HFF-Myc (cell line): ENCODE measurements at regions not wholly inside any gene's neighbourhood (a gene's known extent, or its start where the extent isn't known, plus 50 kb on each side); places are given as distances from the start of the nearest gene placed in this dataset.

Source experiments
- DNase-seq: peaks from one replicate; pipeline ENCODE4 v3.0.0-alpha.2; 2011; ENCODE audit warnings: low read depth; ENCODE audit errors: extremely low read depth
- H3K4me3 ChIP-seq: replicated peaks from 2 replicates; pipeline ENCODE4 v1.5.1; 2011; ENCODE audit warnings: low read depth, mild to moderate bottlenecking, control low read depth, low read length
- TF ChIP-seq, protein P1 (sequence below): IDR thresholded peaks from 2 replicates; pipeline ENCODE4 v1.5.1; 2012; ENCODE audit warnings: mild to moderate bottlenecking, low read depth, low read length, control low read depth; ENCODE audit errors: missing control alignments

DNA sequence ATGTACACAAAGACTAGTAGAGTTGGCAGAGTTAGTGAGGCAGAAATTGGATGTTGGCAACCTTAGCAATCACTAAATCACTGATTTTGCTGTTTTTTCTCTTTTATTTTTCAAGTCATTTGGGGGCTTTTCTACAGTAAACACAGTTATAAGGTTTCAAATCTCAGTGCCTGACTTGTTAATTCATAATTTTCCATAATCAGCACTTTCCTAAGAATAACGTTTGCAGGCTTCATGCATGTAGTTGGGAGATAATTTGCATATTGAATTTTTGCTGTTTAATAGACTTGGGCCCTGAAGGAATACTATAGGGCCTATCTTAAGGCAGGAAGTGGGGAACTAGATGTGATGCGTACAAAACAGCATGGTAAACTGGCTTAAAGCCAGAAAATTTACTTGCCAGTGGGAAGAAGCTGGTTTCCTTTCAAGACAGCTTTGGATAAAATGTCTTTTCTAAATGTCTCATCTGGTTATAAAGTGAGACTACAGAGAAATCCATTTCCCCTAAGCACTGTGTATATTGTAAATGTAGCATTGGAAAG lies 127.2 kb upstream of the SMIM21 start:
- TF ChIP-seq, protein P1, sequence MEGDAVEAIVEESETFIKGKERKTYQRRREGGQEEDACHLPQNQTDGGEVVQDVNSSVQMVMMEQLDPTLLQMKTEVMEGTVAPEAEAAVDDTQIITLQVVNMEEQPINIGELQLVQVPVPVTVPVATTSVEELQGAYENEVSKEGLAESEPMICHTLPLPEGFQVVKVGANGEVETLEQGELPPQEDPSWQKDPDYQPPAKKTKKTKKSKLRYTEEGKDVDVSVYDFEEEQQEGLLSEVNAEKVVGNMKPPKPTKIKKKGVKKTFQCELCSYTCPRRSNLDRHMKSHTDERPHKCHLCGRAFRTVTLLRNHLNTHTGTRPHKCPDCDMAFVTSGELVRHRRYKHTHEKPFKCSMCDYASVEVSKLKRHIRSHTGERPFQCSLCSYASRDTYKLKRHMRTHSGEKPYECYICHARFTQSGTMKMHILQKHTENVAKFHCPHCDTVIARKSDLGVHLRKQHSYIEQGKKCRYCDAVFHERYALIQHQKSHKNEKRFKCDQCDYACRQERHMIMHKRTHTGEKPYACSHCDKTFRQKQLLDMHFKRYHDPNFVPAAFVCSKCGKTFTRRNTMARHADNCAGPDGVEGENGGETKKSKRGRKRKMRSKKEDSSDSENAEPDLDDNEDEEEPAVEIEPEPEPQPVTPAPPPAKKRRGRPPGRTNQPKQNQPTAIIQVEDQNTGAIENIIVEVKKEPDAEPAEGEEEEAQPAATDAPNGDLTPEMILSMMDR: no peak
- no peak for DNase-seq
- H3K4me3 ChIP-seq: no peak overlapping the region

DNA sequence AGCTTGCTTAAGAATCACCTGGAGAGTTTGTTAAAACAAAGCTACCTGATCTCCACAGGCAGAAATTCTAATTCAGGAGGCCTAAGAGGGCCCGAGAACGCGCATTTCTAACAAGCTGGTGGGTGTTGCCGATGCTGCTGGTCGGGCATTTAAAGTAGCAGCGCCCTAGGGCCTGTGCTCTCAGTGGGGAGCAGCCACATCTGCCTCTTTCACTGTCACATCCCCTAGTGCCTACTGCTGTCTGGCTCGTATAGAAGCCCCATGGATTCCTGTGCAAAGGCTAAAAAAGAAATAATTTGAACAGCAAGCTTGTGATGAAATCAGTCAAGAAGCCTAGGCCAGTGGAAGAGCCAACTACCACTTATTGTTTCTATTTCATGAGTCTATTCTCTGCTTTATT lies 126.7 kb upstream of the SMIM21 start:
- TF ChIP-seq, protein P1: no peak
- DNase-seq: no peak
- H3K4me3 ChIP-seq: no peak overlapping the region

DNA sequence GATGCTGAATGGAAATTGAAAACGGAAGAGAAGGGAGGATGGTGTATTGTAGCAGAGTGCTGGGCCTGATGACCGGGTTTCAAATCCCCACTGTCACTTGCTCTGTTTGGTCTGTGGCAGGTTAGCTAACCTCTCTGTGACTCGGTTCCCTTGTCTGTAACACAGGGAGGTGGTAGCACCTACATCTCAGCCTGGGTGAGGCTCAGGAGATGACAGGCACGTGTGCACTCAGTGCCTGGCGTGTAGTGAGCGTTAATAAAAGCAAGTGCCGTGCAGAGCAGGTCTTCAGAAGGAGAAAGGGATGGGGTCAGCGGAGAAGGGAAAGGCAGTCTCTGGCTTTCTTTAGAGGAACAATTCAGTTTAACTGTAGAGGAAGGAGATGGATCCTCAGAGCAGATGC lies 125.5 kb upstream of the SMIM21 start:
- no peak for DNase-seq
- TF ChIP-seq, protein P1: no peak

DNA sequence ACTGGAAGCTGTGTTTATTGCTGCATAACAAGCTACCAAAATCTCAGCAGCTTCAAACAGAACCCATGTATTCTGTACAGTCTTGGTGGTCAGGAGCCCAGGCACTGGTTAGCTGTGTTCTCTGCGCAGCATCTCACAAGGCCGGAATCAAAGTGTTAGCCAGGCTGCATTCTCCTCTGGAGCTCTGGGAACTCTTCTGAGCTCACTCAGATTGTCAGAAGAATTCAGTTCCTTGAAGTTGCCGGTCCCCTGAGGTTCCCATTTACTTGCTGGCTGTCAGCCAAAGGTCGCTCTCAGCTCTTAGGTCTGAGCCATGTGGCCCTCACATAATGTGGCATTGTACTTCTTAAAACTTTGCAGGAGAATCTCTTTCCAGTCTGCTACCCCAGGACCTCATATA lies 123.6 kb upstream of the SMIM21 start:
- no peak for DNase-seq
- TF ChIP-seq, protein P1: no peak

More for the DNA sequence above, 125.5 kb upstream of the SMIM21 start:
- no peak overlapping the region for H3K4me3 ChIP-seq

DNA sequence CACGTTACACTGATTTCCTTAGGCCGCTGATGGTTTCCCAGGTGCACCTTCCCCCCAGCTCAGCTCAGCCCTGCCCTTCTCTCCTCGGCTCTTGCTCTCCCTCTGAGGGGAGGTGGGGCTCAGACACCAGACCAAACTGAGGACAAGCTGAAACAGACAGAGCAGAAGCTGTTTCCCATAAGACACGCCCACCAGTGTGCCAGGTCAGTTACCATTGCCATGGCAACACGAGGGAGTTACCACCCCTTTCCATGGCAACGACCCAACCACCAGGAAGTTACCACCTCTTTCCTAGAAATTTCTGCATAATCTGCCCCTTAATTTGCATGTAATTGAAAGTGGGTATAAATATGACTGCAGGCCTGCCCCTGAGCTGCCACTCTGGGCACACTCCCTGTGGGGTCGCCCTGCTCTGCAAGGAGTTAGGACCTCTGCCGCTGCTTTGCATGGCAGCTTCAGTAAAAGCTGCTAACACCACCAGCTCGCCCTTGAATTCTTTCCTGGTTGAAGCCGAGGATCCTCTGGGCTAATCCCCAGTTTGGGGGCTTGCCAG lies 120.9 kb upstream of the SMIM21 start:
- DNase-seq: no peak
- no peak overlapping the region for H3K4me3 ChIP-seq
- TF ChIP-seq, protein P1: no peak

More for the DNA sequence above, 123.6 kb upstream of the SMIM21 start:
- H3K4me3 ChIP-seq: no peak overlapping the region

DNA sequence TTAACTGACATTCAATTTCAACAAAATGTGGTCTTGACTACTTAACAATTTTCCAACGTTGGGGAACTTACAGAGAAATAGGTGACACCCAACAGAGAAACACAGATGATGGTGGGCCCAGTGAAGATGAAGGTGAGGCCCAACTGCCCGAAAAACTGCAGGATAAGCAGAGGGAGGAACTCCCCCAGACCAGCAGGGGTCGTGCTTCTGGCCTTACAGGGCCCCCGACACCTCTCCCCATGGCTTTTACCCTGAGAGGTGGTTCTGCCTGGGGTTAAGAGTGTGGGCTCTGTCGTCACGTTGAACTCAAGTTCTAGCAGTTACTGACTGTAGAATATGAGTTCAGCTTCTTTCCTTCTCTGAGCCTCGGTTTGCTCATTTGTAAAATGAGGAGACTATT lies 119.5 kb upstream of the SMIM21 start:
- no peak for DNase-seq
- H3K4me3 ChIP-seq: no peak overlapping the region
- TF ChIP-seq, protein P1: no peak

DNA sequence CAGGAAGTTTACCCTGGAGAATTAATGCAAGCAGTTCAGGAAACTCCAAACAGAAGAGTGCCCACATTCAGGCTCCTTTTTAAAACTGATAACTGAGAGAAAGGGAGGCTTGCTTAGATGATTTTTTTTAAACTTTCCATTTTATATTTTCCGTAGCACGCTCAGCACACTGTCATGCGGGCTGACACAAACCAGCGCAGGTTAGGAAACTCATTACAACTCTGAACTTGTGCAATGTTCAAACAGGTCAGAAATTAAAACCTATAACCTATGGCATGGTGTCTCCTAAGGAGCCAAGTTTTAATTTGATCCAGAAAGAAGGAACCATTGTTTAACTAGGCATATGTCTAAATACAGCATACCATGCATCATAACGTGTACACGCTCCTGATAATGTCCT lies 117.7 kb upstream of the SMIM21 start:
- no peak overlapping the region for H3K4me3 ChIP-seq
- TF ChIP-seq, protein P1: no peak
- DNase-seq: no peak
